Skin epidermis (tissue), 12 donors: ENCODE measurements at regions not wholly inside any gene's neighbourhood (a gene's known extent, or its start where the extent isn't known, plus 50 kb on each side); places are given as distances from the start of the nearest gene placed in this dataset.
A peak's percentile ranks its signal among the peaks of the same experiment; 100 is the strongest.

Experiments used
- H3K27ac ChIP-seq, 21 experiments: fragments of 200-600 bp; sonication (generic) in 11 of 21; one replicate each; pipeline ENCODE4 v1.5.0; 2020; ENCODE audit warnings: mild to moderate bottlenecking in 3 of 21, inconsistent platforms in 2 of 21, moderate library complexity in 2 of 21
- H3K4me3 ChIP-seq, 7 experiments: fragments of 200-600 bp; sonication (generic) in 2 of 7; one replicate each; pipeline ENCODE4 v1.5.0; 2020; ENCODE audit warnings: inconsistent platforms in 2 of 7, mild to moderate bottlenecking in 2 of 7, moderate library complexity in 1 of 7

- Histone ChIP-seq H3K4me3 (peak overlapping the region; percentile 0 to 40 (median 24)), H3K27ac (peak overlapping the region; percentile 15 to 92 (median 83))
These were observed 66.5 kb upstream of the PIM1 start for GRCh38 chr6:37103169-37104039.

- peak overlapping the region in 11 of 21 experiments; percentile 46 to 92 (median 84) for H3K27ac ChIP-seq
These were observed 65.2 kb upstream of the PIM1 start for GRCh38 chr6:37104824-37105147.

GRCh38 chr6:37105148-37106050 is 64.6 kb upstream of the PIM1 start:
- Histone ChIP-seq H3K4me3 (no peak overlapping the region), H3K27ac (peak overlapping the region in 7 of 21 experiments; percentile 80 to 92 (median 84))

More at GRCh38 chr6:37104824-37105147, 65.2 kb upstream of the PIM1 start:
- H3K4me3 ChIP-seq, result no peak overlapping the region

- Histone ChIP-seq H3K27ac (no peak overlapping the region), H3K4me3 (no peak overlapping the region)
These were observed 63.9 kb upstream of the PIM1 start for GRCh38 chr6:37106051-37106363.

- Histone ChIP-seq H3K27ac (no peak overlapping the region), H3K4me3 (no peak overlapping the region)
These were observed 63.4 kb upstream of the PIM1 start for GRCh38 chr6:37106554-37106953.

DNA sequence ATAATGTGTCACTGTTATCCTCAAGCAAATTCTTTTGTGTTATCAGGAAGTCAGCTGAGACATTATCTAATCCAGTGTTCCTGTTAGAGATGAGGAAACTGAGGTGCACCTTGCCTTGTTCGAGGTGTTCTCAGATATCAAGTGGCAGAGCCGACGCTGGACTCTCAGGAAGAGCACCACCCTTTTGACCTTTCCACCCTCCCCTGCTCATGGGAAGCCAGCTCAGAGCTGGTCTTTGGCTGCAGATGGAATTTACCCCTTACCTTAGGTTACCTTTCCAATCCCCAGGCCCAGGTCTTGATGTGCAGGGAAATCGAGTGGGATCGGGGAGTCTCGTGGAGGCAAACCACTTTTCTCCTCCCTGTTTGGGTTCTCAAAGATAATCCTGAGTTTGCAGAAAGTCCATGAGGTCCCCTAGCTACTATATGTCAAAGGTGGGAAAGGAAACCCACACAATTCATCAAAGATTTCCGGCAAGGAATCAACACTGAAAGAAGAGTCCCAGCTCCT is 62.9 kb upstream of the PIM1 start:
- Histone ChIP-seq H3K4me3 (no peak overlapping the region), H3K27ac (no peak overlapping the region)

- Histone ChIP-seq H3K4me3 (no peak overlapping the region), H3K27ac (peak overlapping the region in 1 of 21 experiments; percentile 15)
These were observed 60.0 kb upstream of the PIM1 start for GRCh38 chr6:37109714-37110499.

DNA sequence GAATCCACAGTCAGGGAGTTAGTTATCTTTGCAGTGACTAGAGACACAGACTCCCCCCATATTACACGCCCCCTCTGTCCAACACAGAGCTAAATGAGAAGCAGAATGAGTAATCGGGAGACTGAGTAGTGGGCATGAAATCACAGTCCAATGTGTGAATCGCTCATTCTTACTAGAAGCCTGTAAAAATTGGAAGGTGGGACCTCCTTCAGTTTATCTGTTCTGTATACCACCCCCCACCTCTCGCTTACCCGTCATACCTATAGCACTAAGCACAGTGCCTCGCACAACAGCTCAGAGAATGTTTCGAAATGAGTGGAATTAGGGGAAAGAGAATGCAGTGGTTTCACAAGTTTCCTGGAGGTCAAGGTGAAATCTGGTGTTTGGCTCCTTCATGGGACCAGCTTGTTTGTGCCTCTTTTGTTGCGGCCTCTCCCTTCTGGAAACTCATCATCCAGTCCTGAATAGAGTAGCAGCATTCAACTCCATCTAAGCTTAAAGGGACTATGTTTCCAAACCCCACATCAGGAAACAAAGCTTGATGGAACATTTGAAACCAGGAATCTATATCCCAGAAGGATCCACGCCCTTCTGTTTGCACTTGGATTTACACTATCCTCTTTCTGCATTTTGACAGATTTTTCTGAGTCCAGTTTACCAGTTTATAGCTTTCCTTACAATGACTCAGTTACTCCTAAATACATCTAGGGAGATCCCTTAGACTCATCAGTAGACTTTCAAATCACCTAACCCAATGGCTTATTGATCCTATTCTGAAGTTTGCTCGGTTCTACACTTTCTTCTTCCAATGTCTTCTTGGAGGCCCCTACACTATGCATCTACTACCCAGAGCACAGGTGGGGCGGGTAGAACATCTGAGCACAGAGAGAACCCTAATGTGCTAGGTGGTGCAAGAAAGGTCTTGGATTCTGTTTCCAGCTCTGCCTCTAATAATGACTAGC is 59.2 kb upstream of the PIM1 start:
- no peak overlapping the region for H3K4me3 ChIP-seq
- peak overlapping the region in 1 of 21 experiments; percentile 15 for H3K27ac ChIP-seq

DNA sequence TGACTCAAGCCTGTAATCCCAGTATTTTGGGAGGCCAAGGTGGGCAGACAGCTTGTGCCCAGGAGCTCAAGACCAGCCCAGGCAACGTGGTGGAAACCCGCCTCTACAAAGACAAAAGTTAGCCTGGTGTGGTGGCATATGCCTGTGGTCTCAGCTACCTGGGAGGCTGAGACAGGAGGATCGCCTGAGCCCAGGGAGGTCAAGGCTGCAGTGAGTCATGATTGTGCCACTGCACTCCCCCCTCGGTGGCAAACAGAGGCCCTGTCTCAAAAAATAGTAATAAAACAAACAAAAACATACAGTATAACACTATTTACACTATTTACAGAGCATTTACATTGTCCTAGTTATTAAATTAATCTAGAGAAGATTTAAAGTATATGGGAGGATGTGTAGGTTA is 56.0 kb upstream of the PIM1 start:
- no peak overlapping the region for H3K27ac ChIP-seq

DNA sequence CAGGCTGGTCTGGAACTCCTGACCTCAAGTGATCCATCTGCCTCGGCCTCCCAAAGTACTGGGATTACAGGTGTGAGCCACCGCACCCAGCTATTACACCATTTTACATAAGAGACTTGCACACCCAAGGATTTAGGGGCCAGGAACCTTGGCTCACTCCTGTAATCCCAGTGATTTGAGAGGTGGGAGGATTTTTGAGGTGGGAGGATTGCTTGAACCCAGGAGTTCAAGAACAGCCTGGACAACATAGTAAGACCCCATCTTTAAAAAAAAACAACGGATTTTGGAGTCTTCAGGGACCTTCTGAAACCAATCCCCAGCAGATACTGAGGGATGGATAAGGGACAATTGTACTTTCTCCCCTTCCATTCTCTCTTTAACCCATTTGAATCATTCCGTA is 55.3 kb upstream of the PIM1 start:
- Histone ChIP-seq H3K4me3 (no peak overlapping the region), H3K27ac (no peak overlapping the region)

More for the DNA sequence above, 56.0 kb upstream of the PIM1 start:
- H3K4me3 ChIP-seq, result no peak overlapping the region

DNA sequence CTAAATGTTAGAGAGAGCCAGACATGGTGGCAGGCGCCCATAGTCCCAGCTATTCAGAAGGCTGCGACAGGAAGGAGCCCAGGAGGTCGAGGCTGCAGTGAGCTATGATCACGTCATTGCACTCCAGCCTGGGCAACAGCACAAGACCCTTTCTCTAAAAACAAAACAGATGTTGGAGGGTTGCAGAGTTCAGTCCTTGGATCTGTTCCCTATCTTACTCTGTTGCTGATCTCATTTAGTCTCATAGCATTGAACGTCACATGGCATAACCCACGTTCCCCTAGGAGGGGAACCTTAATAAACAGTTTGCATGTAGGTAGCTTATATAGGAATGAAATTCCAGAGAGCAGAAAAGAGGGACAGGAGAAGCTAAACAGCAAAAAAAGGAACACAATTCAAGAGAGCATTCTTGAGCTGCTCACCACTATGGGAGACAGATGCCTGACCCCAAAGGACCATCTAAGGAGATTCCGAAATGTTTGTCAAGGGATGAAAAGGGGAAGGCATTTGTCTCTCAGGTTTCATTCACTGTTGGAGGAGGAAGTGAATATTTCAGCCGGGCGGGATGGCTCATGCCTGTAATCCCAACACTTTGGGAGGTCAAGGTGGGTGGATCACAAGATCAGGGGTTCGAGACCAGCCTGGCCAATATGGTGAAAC is 54.6 kb upstream of the PIM1 start:
- no peak overlapping the region for H3K4me3 ChIP-seq
- H3K27ac ChIP-seq, result no peak overlapping the region

GRCh38 chr6:37116326-37116725 is 53.6 kb upstream of the PIM1 start:
- no peak overlapping the region for H3K4me3 ChIP-seq
- no peak overlapping the region for H3K27ac ChIP-seq

DNA sequence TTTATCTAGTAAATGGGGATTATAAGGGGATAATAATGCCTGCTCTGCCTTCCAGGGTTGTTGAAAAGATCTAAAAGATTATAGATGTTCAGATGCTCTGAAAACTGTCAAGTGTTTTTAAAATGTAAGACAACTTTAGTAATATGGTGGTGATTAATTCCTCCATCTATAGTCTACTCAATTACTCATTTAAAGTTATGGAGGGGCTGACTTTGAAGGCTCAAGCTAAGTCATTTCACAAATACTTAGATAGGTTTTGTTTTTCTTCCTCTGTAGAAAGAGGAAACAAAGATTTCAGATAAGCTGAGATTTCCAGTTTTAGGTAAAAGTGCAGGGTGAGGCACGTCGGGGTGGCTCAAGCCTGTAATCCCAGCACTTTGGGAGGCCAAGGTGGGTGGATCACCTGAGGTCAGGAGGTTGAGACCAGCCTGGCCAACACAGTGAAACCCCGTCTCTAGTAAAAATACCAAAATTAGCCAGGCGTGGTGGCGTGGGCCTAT is 50.5 kb upstream of the PIM1 start:
- H3K4me3 ChIP-seq, result no peak overlapping the region
- no peak overlapping the region for H3K27ac ChIP-seq
